IPS-NIHi11 (cell line): ENCODE measurements at regions not wholly inside any gene's neighbourhood (a gene's known extent, or its start where the extent isn't known, plus 50 kb on each side); places are given as distances from the start of the nearest gene placed in this dataset.
"Not testable (repeated sequence)": the region's sequence is repeated elsewhere in the genome, so short reads cannot be mapped to it uniquely, and the experiment has no call there.

Source experiments
- DNase-seq: peaks from one replicate; pipeline ENCODE4 v3.0.0; 2012; ENCODE audit warnings: mixed read lengths, low spot score

DNA sequence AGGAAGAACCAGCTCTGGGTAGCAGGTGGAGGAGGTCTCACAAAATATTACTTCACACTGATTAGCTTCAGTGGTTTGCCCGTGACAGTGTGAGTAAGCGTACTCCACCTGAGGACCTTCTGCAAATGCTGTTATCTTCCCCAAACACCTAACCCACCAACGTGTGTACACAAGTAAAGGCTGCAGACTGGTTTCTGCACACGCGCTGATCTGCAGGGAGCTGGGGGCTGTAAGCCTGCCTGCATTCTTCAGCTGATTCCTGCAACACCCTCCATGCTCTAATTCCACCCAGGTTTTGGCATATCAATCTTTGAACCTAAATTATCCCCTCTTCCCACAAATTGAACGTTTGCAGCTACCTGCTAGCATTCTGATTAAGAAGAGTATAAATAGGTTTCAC, 820.2 kb downstream of the TRIML1 start:
- DNase-seq, result no peak

DNA sequence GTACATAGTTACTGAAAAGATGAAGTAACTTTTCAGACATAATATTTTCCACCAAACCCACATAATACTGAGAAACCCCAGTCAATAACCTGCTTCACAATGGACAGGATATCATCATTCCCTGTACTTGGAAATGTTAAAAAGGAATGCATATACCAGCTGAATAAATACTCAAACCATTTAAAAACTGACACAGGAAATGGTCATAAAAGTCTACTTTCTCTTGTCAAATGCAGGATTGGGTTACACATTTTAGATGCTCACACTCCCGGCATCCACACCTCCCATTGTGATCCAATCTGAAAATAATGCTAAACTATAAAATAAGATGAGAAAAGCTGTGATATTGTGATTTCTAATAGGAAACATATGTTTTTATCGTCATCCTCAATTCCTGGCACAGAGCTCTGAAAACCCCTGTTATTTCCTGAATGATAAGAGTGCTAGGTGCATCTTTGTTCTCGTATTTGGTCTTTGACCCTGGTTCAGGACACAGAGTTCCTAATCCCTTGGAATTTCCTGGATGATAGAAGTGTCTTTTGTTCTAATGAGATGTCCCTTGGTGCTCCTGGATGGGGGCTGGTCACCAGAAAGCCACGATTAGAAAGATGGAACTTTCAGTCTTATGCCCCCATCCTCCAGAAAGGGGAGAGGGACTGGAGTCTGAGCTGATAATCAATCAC, 821.3 kb downstream of the TRIML1 start:
- DNase-seq, result no peak

DNA sequence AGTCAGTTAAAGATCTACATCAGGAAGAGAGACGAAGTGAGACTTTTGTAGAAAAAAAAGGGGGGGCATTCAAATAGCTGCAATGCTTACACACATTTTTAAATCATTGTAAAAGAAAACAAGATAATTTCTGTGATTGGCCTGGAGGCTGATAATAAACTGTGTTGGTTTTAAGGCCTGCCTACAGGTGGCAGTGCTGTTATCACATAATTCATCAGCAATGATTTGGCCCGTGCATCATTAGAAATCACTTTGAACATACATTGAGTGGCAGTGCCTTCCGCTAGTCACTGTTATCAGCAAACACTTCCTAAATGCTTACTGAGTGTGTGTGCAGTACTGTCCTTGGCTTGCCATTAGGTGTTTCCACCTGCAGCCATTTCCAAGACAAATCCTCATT, 831.9 kb downstream of the TRIML1 start:
- DNase-seq, result peak; percentile 36

DNA sequence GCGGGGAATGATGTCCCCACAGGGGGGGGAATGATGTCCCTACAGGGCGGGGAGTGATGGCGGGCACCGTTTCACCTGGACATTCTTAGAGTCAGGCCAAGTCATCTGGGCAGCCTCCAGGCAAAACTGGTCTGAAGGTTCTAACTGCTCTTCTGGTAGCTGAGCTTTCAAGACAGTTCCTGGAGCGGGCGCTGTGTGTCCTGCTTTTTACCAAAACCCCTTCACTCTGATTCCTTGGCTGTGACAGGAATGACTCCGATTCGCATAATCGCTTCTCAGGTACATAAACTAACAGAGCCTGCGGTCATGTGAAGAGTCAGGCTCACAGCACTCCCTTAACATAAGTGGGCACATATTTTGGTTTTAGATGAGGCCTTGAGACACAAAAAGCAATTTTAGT, 836.0 kb downstream of the TRIML1 start:
- peak; percentile 22 for DNase-seq

DNA sequence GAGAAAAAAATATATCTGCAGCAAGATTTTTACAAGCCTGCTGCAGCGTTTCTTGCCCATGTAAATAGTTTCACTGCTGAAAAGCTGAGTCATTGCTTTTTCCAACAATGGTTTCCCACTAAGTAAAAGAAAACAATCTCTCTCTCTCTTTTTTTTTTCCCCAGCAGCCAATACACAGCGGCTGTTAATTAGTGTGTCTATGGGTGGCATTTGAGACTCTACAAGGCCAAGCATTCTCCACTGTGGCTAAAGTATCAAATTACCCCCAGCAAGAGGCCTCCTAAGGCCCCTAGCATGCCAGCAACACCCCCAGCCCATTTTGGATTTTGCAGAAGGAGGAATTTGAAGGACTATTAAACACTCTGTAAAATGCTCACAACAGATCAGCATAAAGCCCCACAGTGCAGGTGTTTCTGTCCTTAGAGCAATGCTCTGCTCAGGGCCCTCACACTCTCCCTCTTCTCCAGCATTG, 837.4 kb downstream of the TRIML1 start:
- DNase-seq, result peak; percentile 78

DNA sequence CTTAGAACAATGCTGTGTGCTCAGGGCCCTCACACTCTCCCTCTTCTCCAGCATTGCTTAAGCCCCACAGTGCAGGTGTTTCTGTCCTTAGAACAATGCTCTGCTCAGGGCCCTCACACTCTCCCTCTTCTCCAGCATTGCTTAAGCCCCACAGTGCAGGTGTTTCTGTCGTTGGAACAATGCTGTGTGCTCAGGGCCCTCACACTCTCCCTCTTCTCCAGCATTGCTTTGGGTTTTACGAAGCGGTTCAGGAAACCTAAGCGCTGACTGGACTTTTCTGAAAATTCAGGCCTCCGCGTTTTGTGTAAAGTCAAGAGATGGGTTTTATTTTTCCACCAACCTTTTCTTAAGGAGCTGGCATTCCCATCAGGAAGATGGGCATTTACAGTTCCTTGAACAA, 838.0 kb downstream of the TRIML1 start:
- not testable (repeated sequence) for DNase-seq

DNA sequence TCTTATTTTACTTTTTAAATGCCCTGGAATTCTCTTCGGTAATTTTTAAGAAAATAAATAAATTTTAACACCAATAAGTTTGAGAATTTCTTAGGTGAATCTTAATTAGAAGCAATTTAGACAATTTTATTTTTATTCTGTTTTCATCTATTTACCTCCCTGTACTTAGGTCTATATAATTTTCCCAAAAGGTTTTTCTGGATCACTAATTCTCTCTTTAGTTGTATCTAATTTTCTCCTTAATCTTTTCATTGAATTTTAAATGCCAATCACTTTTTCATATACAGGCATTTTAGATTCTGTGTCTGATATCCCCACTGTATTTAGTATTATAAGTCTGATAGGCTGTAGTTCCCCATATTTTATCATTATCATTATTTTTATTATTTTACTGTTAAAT, 845.3 kb downstream of the TRIML1 start:
- no peak for DNase-seq

DNA sequence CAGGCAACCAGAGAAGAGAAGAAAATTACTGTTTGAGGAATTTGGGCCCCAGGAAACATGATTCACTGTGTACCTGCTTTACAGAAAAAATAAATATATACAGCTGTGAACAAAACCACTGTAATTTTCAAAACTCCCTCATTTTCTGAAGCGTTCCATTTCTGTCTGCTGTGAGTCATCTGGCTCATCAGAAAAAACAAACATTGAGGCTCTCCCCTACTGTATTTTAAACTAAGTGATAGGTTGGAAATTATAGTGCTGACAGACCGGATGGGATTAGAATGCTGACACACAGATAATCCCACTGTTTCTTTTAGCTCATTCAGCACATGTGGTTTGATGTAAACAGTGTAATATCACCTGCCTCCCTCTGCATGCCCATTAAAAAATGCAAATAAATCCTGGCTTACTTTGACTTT, 847.0 kb downstream of the TRIML1 start:
- DNase-seq, result no peak

DNA sequence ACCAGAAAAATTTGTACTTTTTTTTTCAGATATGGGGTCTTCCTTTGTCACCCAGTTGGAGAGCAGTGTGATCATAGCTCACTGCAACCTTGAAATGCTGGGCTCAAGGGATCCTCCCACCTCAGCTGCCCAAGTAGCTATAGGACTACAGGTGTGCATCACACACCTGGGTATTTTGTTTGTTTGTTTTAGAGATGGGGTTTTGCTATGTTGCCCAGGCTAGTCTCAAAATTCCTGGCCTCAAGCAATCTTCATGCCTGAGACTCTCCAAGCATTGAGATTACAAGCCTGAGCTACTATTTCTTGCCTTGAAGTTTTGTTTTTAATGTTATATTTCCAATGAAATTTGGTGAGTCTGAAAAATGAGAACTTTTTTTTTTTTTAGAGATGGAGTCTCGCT, 847.8 kb downstream of the TRIML1 start:
- no peak for DNase-seq

DNA sequence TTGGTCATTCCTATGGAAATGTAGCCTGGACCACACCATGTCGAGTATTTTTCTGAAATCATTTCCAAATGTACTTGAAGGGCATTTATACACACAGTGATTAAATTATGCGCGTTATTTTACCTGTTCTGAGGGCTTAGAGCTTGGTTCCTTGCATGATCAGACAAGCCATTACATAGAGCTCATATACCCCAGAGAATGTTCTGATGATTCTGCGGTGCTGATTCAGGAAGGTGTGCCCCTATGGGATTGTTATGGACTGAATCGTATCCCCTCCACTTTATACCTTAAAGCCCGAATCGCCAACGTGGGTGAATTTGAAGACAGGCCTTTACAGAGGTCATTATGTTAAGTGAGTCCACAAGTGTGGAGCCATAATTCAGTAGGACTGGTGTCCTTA, 848.9 kb downstream of the TRIML1 start:
- DNase-seq, result no peak

DNA sequence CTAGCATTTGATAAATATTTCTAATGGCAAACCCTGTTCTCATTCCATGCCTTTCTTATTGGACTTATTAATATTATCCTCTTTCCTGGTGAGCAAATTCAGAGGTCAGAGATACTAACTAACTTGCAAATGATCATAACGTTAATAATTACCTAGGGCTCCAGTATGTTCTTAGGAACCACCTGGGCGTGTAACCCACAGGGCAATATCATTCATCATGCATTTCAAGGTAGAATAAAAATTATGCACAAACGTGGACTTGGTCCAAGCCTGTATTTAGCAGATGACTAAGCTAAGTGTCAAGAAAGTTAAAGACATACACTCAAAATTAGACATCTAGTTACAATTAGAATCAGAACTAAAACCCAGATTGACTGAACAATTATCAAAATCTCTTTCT, 850.1 kb downstream of the TRIML1 start:
- DNase-seq, result no peak

DNA sequence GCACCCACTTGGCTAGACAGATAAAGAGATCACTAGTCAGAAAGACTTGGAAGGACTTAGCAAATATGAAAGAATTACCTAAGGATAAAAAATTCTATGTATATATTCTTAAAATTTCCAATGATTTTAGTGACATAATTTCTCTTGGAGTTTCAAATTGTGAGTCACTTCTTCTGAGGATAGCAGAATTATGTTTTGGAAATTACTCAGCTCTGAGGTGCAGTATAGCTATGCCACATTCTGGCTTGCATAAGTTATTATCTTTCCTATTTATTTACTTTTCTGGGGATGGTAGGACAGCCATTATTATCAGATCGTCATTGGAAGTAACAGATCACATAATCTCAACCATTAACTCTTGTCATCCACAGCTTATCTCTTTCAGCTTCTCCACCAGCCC, 853.5 kb downstream of the TRIML1 start:
- no peak for DNase-seq

DNA sequence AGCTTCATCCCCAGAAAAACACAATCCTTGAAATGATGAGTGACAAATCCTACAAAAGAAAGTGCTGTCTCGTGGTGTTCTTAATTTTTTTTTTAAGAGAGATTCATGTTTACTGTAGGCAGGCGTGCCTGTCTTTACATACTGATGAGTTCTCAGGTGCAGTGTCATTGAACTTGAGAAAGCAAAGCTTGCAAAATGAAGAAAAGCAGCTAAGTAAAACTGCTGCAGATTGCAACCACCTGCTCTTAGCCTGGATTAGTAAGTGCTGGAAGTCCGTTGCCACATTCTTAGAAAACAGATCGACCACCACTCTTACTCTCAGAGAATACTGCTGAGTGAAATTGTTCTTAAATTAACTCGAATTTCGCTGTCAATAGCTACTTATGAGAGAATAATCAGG, 854.6 kb downstream of the TRIML1 start:
- no peak for DNase-seq

DNA sequence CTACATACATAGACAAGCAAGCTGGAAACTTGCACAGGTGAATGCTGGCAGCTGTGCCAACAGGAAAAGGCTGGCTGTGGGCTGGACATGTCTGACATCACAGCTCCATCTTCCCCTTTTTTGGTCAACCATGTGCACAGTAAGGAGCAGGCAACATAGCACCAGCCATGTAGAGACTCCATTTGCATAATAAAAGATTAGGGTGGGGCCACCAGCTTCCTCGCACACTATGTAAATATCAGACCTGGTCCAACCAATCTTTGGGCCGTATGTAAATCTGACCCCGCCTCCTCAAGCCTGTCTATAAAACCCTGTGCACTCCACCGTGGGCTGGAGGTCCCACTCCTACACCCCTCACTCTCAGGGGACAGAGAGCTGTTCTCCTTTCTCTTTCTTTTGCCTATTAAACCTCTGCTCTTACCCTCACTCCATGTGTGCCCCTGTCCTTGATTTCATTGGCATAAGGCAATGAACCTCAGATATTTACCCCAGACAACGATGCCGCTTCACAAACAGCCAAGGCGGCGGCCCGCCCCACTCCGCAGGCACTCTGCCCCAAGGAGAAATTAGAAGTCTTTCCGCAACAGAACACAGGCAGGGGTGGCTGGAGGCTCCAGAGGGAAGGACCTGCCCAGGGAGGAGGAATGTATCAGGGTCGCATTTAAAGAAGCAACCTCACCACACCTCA, 862.2 kb downstream of the TRIML1 start:
- DNase-seq, result no peak

DNA sequence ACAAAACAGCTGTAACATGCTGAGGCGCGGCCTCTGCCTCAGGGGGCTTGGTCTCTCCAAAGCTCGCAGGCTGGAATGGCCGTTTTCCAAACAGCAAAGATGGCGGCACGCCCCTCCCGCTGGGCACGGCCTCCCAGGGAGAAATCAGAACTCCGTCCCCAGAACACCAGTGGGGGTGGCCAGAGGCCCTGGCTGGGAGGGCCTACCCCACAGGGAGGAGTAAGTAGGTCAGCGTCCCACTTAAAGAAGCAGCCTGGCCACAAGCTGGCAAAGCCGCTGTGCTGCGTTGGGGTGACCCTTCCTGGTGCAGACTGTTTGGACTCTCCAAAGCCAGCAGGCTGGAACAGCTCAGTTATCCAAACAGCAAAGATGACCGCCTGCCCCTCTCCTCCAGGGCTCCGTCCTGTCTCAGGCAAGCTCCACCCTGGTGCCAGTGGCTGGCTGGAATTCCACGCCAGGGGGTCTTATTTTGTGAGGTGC, 862.8 kb downstream of the TRIML1 start:
- no peak for DNase-seq

DNA sequence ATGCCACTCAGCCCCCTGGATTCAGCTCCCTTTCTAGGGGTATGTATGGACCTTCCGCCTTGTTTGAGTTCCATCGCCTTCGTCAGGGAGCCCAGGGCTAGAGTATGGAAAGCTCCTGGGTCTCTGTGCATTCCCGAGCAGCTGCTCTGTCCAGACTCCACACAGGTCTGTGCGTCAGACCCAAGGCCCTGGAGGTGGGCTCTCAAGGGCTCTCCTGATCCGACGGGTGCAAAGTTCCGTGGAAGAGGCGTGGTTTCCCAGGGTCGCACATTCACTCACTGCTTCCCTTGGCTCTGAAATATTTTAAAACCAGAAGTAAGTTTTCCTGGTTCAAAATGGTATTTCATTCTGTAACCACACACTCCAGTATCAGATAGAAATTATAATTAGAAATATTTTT, 863.2 kb downstream of the TRIML1 start:
- no peak for DNase-seq

DNA sequence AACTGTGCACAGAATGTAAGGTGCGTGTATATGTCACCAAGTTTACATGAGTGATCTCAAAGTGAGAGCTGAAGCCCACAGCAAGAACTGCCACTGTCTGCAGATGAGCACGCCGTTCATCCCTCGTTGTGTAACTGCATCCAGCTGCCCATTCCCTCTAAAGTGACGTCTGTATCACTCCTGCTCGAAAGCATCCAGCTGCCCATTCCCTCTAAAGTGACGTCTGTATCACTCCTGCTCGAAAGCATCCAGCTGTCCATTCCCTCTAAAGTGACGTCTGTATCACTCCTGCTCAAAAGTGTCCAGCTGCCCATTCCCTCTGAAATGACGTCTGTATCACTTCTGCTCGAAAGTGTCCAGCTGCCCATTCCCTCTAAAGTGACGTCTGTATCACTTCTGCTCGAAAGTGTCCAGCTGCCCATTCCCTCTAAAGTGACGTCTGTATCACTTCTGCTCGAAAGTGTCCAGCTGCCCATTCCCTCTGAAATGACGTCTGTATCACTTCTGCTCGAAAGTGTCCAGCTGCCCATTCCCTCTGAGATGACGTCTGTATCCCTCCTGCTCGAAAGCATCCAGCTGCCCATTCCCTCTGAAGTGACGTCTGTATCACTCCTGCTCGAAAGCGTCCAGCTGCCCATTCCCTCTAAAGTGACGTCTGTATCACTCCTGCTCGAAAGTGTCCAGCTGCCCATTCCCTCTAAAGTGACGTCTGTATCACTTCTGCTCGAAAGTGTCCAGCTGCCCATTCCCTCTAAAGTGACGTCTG, 871.4 kb downstream of the TRIML1 start:
- not testable (repeated sequence) for DNase-seq

DNA sequence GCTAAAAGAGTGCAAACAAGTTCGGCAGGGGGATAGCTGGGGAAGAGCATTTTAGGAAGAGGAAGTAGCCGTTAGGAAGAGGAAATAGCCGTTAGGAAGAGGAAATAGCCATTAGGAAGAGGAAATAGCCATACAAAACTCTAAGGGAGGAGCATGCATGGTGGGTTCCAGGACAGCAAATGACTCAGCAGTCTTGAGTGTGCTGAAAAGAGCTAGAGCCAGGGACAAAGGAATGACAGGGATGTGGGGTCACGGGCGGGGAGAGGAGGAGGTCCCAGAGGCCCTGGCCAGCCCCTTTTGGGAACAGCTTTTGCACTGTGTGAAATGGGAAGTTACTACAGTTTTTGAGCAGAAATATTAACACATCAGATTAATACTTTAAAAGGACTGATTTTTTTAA, 882.6 kb downstream of the TRIML1 start:
- DNase-seq, result peak; percentile 41

DNA sequence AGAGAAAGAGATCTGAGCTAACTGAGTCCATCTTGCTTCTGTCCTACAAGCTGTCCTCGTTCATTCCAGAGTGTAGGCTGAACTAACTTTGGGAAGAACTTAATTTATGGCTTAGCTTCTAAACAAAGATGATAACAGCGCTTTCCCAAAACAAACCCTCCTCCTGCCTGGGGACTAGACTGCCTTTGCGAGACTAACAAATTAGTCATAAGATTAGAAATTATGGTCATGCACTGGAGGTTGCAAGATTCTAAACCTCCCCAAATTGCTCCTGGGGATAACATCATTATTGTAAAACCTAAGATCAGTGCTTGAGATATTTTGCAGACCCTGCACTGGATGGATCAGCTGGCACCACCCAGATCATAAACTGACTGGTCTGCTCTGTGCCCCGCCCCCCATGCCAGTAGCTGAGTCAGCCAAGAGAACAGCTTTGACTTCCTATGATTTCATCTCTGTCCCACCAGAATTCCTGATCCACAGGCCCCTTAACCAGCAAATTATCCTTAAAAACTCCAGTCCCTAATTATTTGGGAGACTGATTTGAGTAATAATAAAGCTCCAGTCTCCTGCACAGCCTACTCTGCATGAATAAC, 883.3 kb downstream of the TRIML1 start:
- no peak for DNase-seq

DNA sequence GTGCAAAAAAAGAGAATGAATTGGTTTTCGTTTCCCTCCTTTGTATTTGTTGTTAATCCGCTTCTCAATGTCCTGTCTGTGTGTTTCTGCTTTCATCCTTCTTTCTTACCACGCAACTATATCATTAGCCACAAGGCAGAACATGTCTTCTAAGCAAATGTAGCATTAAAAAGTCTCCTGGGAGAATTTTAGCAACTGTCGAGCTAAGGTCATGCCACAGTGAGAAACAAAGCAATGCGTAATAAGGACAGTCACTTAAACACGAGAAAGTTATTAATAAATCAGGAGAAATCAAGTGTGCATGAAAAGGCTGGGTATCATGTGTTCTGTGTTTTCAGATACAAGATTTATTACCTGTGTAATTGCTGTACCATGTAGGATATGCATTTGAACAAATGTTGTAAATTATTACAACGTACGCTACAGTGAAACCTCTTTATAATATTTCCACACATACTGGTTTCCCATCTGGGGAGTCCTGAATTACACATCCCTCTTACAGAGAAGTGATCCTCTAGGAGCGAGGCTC, 890.8 kb downstream of the TRIML1 start:
- no peak for DNase-seq

DNA sequence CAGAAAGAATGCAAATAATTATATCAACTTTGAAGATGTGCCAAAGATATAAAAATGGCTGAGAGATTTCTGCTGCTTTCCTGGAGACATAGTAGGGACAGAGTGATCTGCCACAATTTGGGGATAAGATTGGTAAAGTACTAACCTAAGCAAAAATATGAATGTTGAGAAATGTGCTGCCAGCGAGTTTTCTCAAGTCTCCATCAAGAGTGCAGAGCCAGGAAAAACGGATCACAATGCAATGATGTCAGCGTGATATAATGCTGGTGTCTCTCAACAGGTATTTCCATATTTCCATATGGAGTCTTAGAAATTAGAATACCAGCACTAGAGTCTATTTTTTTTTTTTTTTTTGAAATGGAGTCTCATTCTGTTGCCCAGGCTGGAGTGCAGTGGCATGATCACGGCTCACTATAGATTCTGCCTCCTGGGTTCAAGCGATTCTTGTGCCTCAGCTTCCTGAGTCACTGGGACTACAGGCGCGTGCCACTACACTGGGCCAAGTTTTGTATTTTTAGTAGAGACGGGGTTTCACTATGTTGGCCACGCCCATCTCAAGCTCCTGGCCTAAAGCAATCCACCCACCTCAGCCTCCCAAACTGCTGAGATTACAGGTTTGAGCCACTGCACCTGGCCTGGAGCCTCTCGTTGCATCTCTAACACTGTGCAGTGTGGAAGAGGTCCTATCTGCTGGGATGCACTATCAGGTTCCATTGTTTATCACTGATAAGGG, 893.5 kb downstream of the TRIML1 start:
- DNase-seq, result no peak
